K562 (cell line): ENCODE measurements at regions not wholly inside any gene's neighbourhood (a gene's known extent, or its start where the extent isn't known, plus 50 kb on each side); places are given as distances from the start of the nearest gene placed in this dataset.

ENCODE experiments used
- ATAC-seq: fragments of 200-7000 bp; cut with Tn5 transposase; 3 replicates; pipeline ENCODE4 v1.9.1; 2020; ENCODE audit warnings: moderate library complexity
- BruUV-seq: library from RNA; stranded (reverse); fragments of 400-500 nt; replicated peaks from 2 replicates; lab custom pipeline; 2021; lab: Mats Ljungman, UMichigan
- CTCF ChIA-PET: fragments of 300-600 bp; formaldehyde crosslinking; extraction: SDS; loops from one replicate; lab custom pipeline; 2021; ENCODE audit warnings: low intra/inter-chr PET ratio; lab: Yijun Ruan, JAX
- POLR2A ChIA-PET: fragments of 300-600, 350-650 bp; sonication (Branson Sonifier 250); formaldehyde crosslinking; extraction: SDS; loops from one replicate; lab custom pipeline; 2021; ENCODE audit warnings: antibody characterized with exemption, inconsistent platforms; lab: Yijun Ruan, JAX
- DNase-seq, 4 experiments: peaks; one replicate each; pipeline versions ENCODE4 v3.0.0 to v3.0.0-alpha.2; 2011 to 2018; ENCODE audit warnings: low spot score in 3 of 4, mixed read lengths in 3 of 4; ENCODE audit errors: extremely low read depth in 1 of 4
- FAIRE-seq: peaks from 2 replicates; lab custom pipeline; 2011; peaks lifted over from hg19 to GRCh38; lab: Jason Lieb, UNC
- H2AFZ ChIP-seq: 2 replicates; pipeline ENCODE4 v1.6.0; 2011; ENCODE audit warnings: low read depth, low read length, control low read depth, inconsistent platforms
- H3K27ac ChIP-seq: fragments of 200-600 bp; 3 replicates; pipeline ENCODE4 v1.8.0; 2011; ENCODE audit warnings: low read depth, mild to moderate bottlenecking, control low read depth, inconsistent platforms, low read length, moderate library complexity, mixed read lengths; ENCODE audit errors: extremely low read depth
- H3K27me3 ChIP-seq, 2 experiments: fragments of 300-600 bp in 1 of 2; 2 replicates in 1 of 2; 3 replicates in 1 of 2; pipeline versions ENCODE4 v1.6.0 to v1.8.0; 2011; ENCODE audit warnings: inconsistent platforms in 2 of 2, low read length in 2 of 2, mild to moderate bottlenecking in 1 of 2, mixed read lengths in 1 of 2, moderate library complexity in 1 of 2; ENCODE audit not compliant: control insufficient read depth in 2 of 2, insufficient read depth in 2 of 2
- H3K36me3 ChIP-seq: fragments of 300-600 bp; 3 replicates; pipeline ENCODE4 v1.8.0; 2011; ENCODE audit warnings: mild to moderate bottlenecking, low read length, inconsistent platforms; ENCODE audit not compliant: control insufficient read depth, insufficient read depth
- H3K4me1 ChIP-seq, 2 experiments: fragments of 200-600 bp in 1 of 2; replicated peaks in 1 of 2; 2 replicates in 1 of 2; 3 replicates in 1 of 2; pipeline versions ENCODE4 v1.5.1 to v1.8.0; 2011; ENCODE audit warnings: inconsistent platforms in 2 of 2, low read length in 2 of 2, mild to moderate bottlenecking in 1 of 2, mixed read lengths in 1 of 2, moderate library complexity in 1 of 2; ENCODE audit not compliant: control insufficient read depth in 2 of 2, insufficient read depth in 2 of 2
- H3K4me2 ChIP-seq: 2 replicates; pipeline ENCODE4 v1.6.1; 2011; ENCODE audit warnings: low read length, control low read depth, inconsistent platforms, mixed read lengths; ENCODE audit not compliant: insufficient read depth
- H3K4me3 ChIP-seq: fragments of 200-600 bp; sonication (generic), shearing (Covaris generic); 2 replicates; pipeline ENCODE4 v1.5.1; 2016; ENCODE audit warnings: control low read depth, inconsistent platforms
- H3K79me2 ChIP-seq: fragments of 200-600 bp; 3 replicates; pipeline ENCODE4 v1.8.0; 2011; ENCODE audit warnings: low read length, inconsistent platforms; ENCODE audit not compliant: control insufficient read depth, insufficient read depth
- H3K9ac ChIP-seq, 2 experiments: 2 replicates each; pipeline versions ENCODE4 v1.6.0 to v1.6.1; 2011; ENCODE audit warnings: low read depth in 2 of 2, low read length in 2 of 2, control low read depth in 1 of 2, inconsistent platforms in 1 of 2, mild to moderate bottlenecking in 1 of 2, mixed read lengths in 1 of 2; ENCODE audit not compliant: insufficient read depth in 1 of 2
- H3K9me1 ChIP-seq: one replicate; pipeline ENCODE4 v1.6.0; 2011; ENCODE audit warnings: inconsistent platforms, mild to moderate bottlenecking, low read length, moderate library complexity; ENCODE audit not compliant: control insufficient read depth, insufficient read depth
- H3K9me3 ChIP-seq: replicated peaks from 2 replicates; pipeline ENCODE4 v1.5.1; 2011; ENCODE audit warnings: low read depth, low read length, inconsistent platforms; ENCODE audit not compliant: control insufficient read depth, insufficient read depth
- H4K20me1 ChIP-seq: replicated peaks from 2 replicates; pipeline ENCODE4 v1.6.1; 2011; ENCODE audit warnings: low read length, inconsistent platforms, mixed read lengths; ENCODE audit not compliant: control insufficient read depth, insufficient read depth
- ARID2 ChIP-seq: fragments of 450-650 bp; IDR thresholded peaks from 2 replicates; pipeline ENCODE4 v1.6.1; 2017; ENCODE audit warnings: antibody characterized with exemption, mild to moderate bottlenecking
- ATF4 ChIP-seq: fragments of 450-650 bp; formaldehyde crosslinking; IDR thresholded peaks from 2 replicates; pipeline ENCODE4 v1.4.0; 2022; ENCODE audit warnings: mild to moderate bottlenecking, moderate library complexity
- ZBTB26 ChIP-seq: fragments of 450-650 bp; formaldehyde crosslinking; IDR thresholded peaks from 2 replicates; pipeline ENCODE4 v1.4.0; 2022; ENCODE audit warnings: missing genetic modification characterization
- WGBS: fragments of 100-300 bp; shearing (Covaris generic); methylation state at CpG from one replicate; pipeline ENCODE4 v1.1.6; 2016; ENCODE audit warnings: low coverage, mixed read lengths; ENCODE audit not compliant: insufficient coverage; ENCODE audit errors: missing lambda C conversion rate; 5-methylcytosine and 5-hydroxymethylcytosine counted together
- in situ Hi-C: fragments of 300-500 bp; cut with MboI; formaldehyde crosslinking; loops from 4 replicates; pipeline ENCODE4 v1.15.0; 2018; ENCODE audit warnings: inconsistent platforms, mixed read lengths
- intact Hi-C: fragments of 100-400 bp; cut with micrococcal nuclease; formaldehyde crosslinking; loops from 2 replicates; pipeline ENCODE4 v1.14.2; 2022

GRCh38 chr13:73580513-73581267 lies 521.9 kb downstream of the KLF5 start:
- TF ChIP-seq ARID2 (no peak), ZBTB26 (CRISPR knock-in tag) (no peak), ATF4 (CRISPR knock-in tag) (no peak)
- no TSS peak for BruUV-seq
- no peak overlapping the region for H2AFZ ChIP-seq
- no peaks in the 10 kb centered on the region for H3K27me3 ChIP-seq
- no peaks in the 10 kb centered on the region for H3K79me2 ChIP-seq
- ChIA-PET CTCF (no interaction called here), POLR2A (no interaction called here)
- H3K9me3 ChIP-seq: no peaks in the 10 kb centered on the region
- 0% methylated on average over 3 of the region's 3 CpGs for WGBS
- H3K4me2 ChIP-seq: no peak overlapping the region
- DNase-seq (no peak), FAIRE-seq (no peak), ATAC-seq (no peak)
- no peak overlapping the region for H3K4me3 ChIP-seq
- H3K4me1 ChIP-seq: no peaks in the 10 kb centered on the region
- H3K9me1 ChIP-seq: no peaks in the 10 kb centered on the region
- H3K36me3 ChIP-seq: no peaks in the 10 kb centered on the region
- intact Hi-C loops: no loop called here
- H4K20me1 ChIP-seq: no peaks in the 10 kb centered on the region
- H3K9ac ChIP-seq: no peak overlapping the region
- in situ Hi-C loops: no loop called here
- H3K27ac ChIP-seq: no peak overlapping the region
